ENCODE measurements at regions not wholly inside any gene's neighbourhood (a gene's known extent, or its start where the extent isn't known, plus 50 kb on each side); places are given as distances from the start of the nearest gene placed in this dataset.
A peak's percentile ranks its signal among the peaks of the same experiment; 100 is the strongest.
"Not testable (repeated sequence)": the region's sequence is repeated elsewhere in the genome, so short reads cannot be mapped to it uniquely, and the experiment has no call there.

- DNase-seq = no peak
Observed at GRCh38 chr6:159642995-159643394, 50.0 kb downstream of the SOD2 start.

- no peak for DNase-seq
Observed at GRCh38 chr6:159642481-159642880, 50.6 kb downstream of the SOD2 start.

- no peak for DNase-seq
Observed at GRCh38 chr6:159640722-159641482, 52.1 kb downstream of the SOD2 start.

DNA sequence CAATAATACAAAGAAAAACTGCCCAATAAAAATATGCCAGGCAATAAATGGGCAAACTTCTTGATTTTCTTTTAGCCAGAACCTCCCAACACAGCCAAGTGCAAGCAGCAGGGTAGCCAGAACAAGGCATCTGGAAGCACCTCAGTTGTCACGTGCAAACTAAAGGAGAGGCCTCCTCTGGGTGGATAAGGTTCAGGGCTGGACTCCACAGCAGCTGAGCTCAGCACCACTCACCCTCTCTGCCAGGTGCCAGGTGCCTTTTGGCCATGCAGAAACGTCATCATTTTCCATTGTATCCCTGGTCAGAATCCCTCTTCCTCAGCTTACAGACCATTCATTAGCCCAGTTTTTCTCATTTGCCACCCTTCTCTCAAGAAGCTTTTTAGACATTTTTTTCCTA, 52.7 kb downstream of the SOD2 start:
- no peak for DNase-seq

DNA sequence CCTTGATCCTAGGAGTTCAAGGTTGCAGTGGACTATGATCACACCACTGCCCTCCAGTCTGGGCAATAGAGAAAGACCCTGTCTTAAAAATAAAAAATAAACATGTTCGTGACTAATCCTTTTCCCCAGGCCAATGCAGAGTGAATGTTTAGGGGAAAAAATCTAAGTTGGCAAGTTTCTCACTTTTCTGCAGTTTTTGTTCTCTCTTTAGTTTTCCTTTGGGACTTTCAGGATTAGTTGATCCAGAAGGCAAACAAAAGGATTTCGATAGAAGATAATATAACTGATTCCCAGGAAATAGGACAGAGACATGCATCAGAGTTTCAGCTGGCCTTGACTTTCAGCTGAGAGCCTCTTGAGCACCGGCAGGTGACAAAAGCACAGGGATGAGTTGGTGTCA, 53.3 kb downstream of the SOD2 start:
- DNase-seq = no peak

DNA sequence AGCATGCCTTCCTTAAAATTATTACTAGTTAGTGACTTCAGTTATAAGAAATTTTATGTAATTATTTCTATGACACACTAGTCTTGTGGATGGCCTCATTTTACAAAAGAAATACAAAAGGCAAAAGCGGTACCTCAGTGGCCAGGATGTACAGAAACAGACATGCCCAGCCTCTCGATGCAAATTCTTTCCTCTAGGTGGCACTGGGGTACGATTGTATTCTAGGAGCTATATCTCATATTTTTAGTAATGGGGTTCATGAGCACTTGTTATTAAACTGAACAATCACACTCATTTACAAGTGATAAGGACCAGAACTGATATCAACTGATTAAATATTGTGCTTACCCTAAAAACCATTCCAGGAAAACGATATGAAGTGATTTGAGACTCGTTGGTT, 59.8 kb downstream of the SOD2 start:
- peak; percentile 31 for DNase-seq

- no peak for DNase-seq
Observed at GRCh38 chr6:159631886-159632285, 61.2 kb downstream of the SOD2 start.

GRCh38 chr6:159627939-159628338, 65.1 kb downstream of the SOD2 start:
- DNase-seq = no peak

DNA sequence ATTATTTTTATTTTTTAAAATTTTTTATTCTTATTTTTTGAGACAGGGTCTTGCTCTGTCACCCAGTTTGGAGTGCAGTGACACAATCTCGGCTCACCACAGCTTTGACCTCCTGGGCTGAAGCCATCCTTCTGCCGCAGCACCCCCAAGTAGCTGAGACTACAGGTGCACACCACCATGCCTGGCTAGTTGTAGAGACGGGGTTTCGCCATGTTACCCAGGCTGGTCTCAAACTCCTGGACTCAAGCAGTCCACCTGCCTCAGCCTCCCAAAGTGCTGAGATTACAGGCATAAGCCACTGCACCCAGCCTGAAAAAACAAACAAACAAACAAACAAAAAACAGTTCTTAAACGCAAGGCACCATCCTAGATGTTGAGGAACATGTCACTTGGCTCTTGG, 66.5 kb downstream of the SOD2 start:
- not testable (repeated sequence) for DNase-seq

DNA sequence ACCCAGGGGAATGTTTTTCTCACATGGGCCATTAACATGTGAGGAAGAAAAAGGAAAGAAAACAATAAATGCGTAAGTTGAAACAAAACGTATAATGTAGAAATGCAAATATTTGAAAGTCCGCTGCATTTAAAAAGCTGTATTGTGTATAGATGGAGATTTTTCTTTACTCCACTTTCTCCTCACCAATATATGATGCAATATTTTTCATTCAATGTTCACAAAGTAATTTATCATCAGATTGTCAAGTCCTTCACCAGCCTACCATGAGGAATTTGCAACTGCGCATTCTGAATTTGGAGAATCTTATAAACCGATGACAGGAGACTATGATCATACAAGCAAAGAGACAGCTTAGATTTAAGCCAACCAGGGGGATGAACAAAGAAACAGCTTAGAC, 69.9 kb downstream of the SOD2 start:
- DNase-seq = no peak

GRCh38 chr6:159620947-159621346, 72.1 kb downstream of the SOD2 start:
- DNase-seq = no peak

DNA sequence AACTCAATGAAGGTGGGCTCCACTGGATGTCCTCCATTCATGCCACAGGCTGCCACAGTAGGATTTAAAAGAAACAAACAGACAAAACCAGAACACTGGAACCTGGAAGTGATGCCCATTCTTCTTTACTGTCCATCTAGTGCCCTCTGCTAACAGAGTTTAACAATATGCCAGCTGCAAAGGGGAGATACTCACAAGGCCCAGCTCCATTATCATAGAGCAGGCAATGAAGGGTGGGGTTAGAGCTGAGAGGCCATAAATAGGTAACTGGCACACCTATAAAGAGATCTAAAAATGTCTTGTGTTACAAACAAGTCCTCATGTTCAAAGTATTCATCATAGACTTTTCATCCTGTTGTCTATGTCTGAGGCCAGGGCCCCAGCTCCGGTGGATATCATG, 75.6 kb downstream of the SOD2 start:
- no peak for DNase-seq

- DNase-seq = no peak
Observed at GRCh38 chr6:159616456-159616855, 76.6 kb downstream of the SOD2 start.

GRCh38 chr6:159615918-159616317, 77.1 kb downstream of the SOD2 start:
- no peak for DNase-seq

GRCh38 chr6:159610881-159611280, 82.2 kb downstream of the SOD2 start:
- no peak for DNase-seq

- peak; percentile 16 for DNase-seq
Observed at GRCh38 chr6:159609652-159610178, 83.3 kb downstream of the SOD2 start.

DNA sequence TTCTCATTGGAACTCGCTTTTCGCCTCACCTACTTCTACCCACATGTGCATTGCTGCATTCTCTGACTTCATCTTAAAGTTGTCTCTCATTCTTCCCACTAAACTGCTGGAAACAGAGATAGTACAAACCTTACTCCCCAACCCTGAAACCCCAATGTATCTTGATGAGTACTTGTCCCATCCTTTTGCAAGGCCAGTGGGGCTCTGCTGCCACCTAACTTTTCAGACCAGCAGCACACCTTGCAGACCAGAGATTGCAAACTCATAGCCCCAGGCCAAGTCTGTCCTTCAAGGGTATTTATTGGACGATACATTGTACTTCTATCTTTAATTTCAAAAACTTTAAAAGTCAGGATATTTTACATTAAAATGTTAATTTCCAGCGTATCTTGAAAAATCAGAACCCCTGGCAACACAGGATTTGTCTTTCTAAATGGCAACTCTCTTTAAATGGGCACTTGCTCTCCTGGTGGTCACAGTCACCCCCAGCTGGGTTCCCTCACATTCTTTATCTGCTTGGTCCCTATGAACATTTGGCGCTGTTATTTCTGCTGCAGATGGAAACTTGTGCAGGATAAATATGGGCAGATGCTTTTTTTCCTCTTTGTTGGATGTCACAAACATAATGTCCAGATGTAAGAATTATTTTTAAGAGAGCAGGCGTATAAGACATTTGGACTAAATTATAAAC, 83.9 kb downstream of the SOD2 start:
- peak; percentile 39 for DNase-seq

GRCh38 chr6:159606786-159607185, 86.3 kb downstream of the SOD2 start:
- DNase-seq = no peak

DNA sequence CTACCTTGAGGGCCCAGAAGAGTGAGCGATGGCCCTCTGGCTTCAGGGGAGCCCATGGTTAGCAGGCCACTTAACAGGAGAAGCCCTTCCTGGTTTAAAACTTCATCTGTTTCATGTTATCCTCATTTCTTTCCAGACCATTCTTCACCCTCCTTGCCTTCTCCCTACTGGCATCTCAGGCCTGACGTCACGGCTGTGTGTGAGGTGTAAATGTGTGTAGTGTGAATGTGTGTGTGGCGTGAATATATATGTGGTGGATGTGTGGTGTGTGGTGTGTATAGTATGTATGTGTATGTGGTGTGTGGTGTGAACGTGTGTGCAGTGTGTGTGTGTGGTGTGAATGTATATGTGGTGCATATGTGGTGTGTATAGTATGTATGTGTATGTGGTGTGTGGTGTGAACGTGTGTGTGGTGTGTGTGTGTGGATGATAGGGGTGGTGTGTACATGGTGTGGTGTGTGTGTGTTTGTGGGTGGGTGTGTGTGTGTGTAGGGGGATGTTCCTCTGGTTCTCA, 88.5 kb downstream of the SOD2 start:
- DNase-seq = no peak

DNA sequence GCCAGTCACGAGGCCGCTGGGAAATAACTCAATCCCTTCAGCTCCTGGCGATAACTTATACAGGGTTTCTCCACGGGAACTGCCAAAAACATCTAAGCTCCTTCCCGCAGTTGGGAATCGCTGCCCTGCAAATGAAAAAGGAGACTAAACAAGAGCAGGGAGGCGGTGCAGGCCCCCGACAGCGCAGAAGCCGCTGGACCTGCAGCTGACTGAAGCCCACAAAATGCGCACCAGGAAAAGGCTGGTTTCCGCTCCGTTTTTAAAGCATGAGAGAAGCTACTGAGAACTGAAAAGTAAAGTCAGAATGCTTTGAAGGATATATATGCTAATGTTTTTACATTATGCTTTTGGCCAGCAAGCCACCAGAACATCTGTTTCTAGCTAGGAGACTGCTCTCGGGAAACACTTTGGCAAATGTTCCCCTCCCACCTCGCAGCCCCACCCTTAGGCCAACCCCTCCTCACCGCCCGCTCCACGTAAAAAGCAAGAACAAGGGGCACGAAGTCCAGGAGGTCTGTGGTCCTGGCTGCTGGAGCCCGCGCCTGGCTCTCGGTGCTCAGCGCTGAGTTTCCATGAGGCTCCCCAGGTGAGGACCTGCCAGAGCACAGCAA, 90.5 kb downstream of the SOD2 start:
- peak; percentile 17 for DNase-seq

GRCh38 chr6:159601211-159601610, 91.8 kb downstream of the SOD2 start:
- DNase-seq = no peak

DNA sequence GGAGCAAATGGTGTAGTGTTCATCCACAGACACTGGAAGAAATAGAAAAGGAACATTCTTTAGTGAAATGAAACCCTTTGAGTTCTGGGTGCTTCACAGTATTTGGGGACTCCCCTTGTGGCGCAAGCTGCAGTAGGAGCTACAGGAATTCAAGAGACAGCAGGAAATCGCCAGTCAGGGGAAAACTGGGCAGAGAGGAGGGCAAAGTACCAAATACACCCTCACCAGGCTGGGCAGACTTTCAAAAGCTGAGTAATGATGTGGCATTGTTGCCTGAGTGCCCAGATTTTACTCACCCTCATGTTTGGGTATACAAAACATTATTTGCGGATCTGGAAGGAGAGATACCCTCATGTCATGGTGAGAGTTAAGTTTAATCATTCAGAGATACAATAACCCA, 97.9 kb downstream of the SOD2 start:
- DNase-seq = peak; percentile 51

DNA sequence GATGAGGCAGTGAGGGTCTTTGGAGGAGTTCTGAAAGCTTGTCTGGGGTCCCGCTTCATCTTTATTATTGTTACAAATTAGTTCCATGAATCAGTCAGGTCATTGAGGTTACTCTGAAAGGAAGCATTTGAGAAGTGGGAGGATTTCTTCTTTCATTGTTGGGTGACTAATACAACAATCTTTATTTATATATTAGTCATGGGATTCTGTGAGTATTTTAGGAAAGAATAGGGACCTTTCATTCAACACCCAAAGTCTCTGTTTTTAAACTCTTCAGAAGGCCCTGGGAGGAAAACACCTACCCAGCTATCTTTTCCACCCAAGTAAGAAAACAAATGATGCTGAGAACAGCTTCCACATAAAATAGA, 98.3 kb downstream of the SOD2 start:
- DNase-seq = peak; percentile 83
